Epidermal melanocyte (primary cell): ENCODE measurements at regions not wholly inside any gene's neighbourhood (a gene's known extent, or its start where the extent isn't known, plus 50 kb on each side); places are given as distances from the start of the nearest gene placed in this dataset.

ENCODE experiments used
- DNase-seq: peaks from one replicate; pipeline ENCODE4 v3.0.0; 2011; ENCODE audit warnings: low spot score; ENCODE audit not compliant: insufficient read length

GRCh38 chrX:69083801-69084200, 81.5 kb downstream of the PJA1 start:
- DNase-seq: no peak

- no peak for DNase-seq
These were observed 81.9 kb downstream of the PJA1 start for GRCh38 chrX:69083361-69083760.

GRCh38 chrX:69082753-69083150, 82.5 kb downstream of the PJA1 start:
- DNase-seq: peak; percentile 38

- no peak for DNase-seq
These were observed 83.0 kb downstream of the PJA1 start for GRCh38 chrX:69082055-69082752.

- DNase-seq: no peak
These were observed 84.3 kb downstream of the PJA1 start for GRCh38 chrX:69080855-69081465.

GRCh38 chrX:69079268-69079667, 86.0 kb downstream of the PJA1 start:
- no peak for DNase-seq

GRCh38 chrX:69077895-69078455, 87.3 kb downstream of the PJA1 start:
- DNase-seq: no peak

- no peak for DNase-seq
These were observed 89.2 kb downstream of the PJA1 start for GRCh38 chrX:69076088-69076487.

- no peak for DNase-seq
These were observed 90.5 kb downstream of the PJA1 start for GRCh38 chrX:69074726-69075125.

- DNase-seq: no peak
These were observed 91.5 kb downstream of the PJA1 start for GRCh38 chrX:69073721-69074120.

GRCh38 chrX:69073241-69073640, 92.0 kb downstream of the PJA1 start:
- no peak for DNase-seq

- no peak for DNase-seq
These were observed 92.7 kb downstream of the PJA1 start for GRCh38 chrX:69072486-69073006.

GRCh38 chrX:69070949-69071650, 94.2 kb downstream of the PJA1 start:
- DNase-seq: no peak

GRCh38 chrX:69069876-69070275, 95.4 kb downstream of the PJA1 start:
- DNase-seq: no peak

- no peak for DNase-seq
These were observed 96.2 kb downstream of the PJA1 start for GRCh38 chrX:69069086-69069445.

- no peak for DNase-seq
These were observed 96.8 kb downstream of the PJA1 start for GRCh38 chrX:69068301-69069085.

GRCh38 chrX:69067841-69068240, 97.4 kb downstream of the PJA1 start:
- DNase-seq: no peak

GRCh38 chrX:69066966-69067525, 98.2 kb downstream of the PJA1 start:
- DNase-seq: no peak

- no peak for DNase-seq
These were observed 99.1 kb downstream of the PJA1 start for GRCh38 chrX:69066021-69066757.

- DNase-seq: no peak
These were observed 99.8 kb downstream of the PJA1 start for GRCh38 chrX:69065451-69065850.
